ENCODE measurements at regions not wholly inside any gene's neighbourhood (a gene's known extent, or its start where the extent isn't known, plus 50 kb on each side); places are given as distances from the start of the nearest gene placed in this dataset.

DNA sequence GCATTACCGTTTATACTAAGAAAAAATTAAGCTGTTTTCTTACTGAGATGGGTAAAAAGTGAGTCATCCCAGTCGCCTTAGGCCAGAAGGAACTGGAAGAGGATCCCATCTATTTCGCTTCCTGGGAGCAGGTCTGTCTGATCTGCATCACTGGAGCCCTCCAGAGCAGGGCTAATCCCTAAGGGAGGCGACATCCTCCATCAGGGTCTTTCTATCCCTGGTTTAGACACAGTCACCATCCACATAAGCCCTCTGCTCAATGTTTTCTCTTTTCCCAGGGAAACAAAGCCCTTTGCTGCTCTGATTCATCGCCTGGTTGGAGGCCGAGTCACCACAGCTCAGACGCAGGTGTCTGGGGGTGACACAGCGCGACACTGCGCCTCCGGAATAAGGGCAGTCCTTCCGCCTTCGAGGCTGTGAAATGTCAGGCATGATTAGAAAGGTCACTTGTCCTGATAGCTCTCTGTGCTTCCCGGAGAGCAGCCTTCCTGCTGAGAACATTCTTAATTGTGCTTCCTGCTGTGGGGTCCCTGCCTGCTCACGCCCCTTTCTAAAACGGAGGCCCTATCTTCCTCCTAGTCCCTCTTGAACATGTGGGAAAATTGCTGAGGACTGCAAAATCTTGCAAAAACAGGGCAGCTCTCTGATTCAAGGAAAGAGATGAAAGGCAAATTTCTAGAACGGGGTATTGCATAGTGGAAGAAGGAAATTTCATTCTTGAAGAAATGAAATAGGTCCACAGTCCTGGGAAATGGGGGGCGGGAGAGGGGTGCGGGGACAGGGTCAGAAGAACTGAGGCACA lies 56.3 kb downstream of the MARCHF4 start:
- H3K27ac ChIP-seq, result no peak overlapping the region
- peak; percentile 54 for DNase-seq
- no peaks in the 10 kb centered on the region for H3K27me3 ChIP-seq (ENCODE audit: insufficient read depth, low read depth, severe bottlenecking)
- TF ChIP-seq CTCF (IDR thresholded peaks at IDR 0.05; ENCODE audit: low read depth, low read length), result no peak
- no peaks in the 10 kb centered on the region for H3K9me3 ChIP-seq (ENCODE audit: severe bottlenecking)
- peak overlapping the region; percentile 11 for H3K4me3 ChIP-seq (ENCODE audit: low read depth, low read length)
- no peaks in the 10 kb centered on the region for H3K36me3 ChIP-seq

DNA sequence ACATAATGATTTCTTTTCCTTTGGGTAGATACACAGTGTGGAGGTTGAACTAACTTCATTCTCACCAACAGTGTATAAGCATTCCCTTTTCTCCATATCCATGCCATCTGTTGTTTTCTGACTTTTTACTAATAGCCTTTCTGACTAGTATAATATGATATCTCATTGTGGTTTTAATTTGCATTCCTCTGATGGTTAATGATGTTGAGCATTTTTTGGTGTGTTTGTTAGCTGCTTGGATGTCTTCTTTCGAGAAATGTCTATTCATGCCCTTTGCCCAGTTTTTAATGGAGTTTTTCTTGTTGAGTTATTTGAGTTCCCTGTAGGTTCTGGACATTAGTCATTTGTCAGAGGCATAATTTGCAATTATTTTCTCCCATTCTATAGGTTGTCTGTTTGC lies 59.8 kb downstream of the MARCHF4 start:
- no peaks in the 10 kb centered on the region for H3K9me3 ChIP-seq (ENCODE audit: severe bottlenecking)
- TF ChIP-seq CTCF (IDR thresholded peaks at IDR 0.05; ENCODE audit: low read depth, low read length), result no peak
- no peak overlapping the region for H3K27ac ChIP-seq
- H3K4me3 ChIP-seq (ENCODE audit: low read depth, low read length), result no peak overlapping the region
- DNase-seq, result no peak
- H3K27me3 ChIP-seq (ENCODE audit: insufficient read depth, low read depth, severe bottlenecking), result no peaks in the 10 kb centered on the region
- no peaks in the 10 kb centered on the region for H3K36me3 ChIP-seq

DNA sequence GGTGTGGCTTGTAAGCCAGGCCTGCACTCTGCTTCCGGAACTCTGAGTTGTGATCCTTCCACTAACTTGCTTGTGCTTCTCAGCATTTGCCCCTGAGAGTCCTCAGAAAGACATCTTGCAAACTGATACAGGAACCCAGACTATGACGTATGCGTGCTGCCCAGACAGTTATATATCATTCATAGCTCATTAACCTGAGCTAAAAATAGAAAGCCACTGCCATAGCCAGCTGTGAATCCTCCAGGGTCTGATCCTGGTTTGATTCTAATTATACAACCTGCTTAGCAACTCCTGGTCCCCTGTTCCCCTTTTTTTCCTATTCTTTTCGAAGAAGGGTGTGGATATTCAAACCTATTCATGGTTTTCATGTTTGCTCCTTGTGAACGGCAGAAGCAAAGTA lies 63.7 kb downstream of the MARCHF4 start:
- Histone ChIP-seq H3K27me3 (ENCODE audit: insufficient read depth, low read depth, severe bottlenecking) (no peaks in the 10 kb centered on the region), H3K4me3 (ENCODE audit: low read depth, low read length) (no peak overlapping the region), H3K9me3 (ENCODE audit: severe bottlenecking) (no peaks in the 10 kb centered on the region)

GRCh38 chr2:216307496-216307895 lies 64.8 kb downstream of the MARCHF4 start:
- Histone ChIP-seq H3K4me3 (ENCODE audit: low read depth, low read length) (no peak overlapping the region), H3K9me3 (ENCODE audit: severe bottlenecking) (no peaks in the 10 kb centered on the region), H3K27ac (no peak overlapping the region), H3K27me3 (ENCODE audit: insufficient read depth, low read depth, severe bottlenecking) (no peaks in the 10 kb centered on the region), H3K36me3 (no peaks in the 10 kb centered on the region)
- no peak for DNase-seq
- no peak for TF ChIP-seq CTCF (IDR thresholded peaks at IDR 0.05; ENCODE audit: low read depth, low read length)

More for the DNA sequence above, 63.7 kb downstream of the MARCHF4 start:
- no peak for TF ChIP-seq CTCF (IDR thresholded peaks at IDR 0.05; ENCODE audit: low read depth, low read length)
- H3K27ac ChIP-seq, result no peak overlapping the region
- H3K36me3 ChIP-seq, result no peaks in the 10 kb centered on the region
- DNase-seq, result no peak

DNA sequence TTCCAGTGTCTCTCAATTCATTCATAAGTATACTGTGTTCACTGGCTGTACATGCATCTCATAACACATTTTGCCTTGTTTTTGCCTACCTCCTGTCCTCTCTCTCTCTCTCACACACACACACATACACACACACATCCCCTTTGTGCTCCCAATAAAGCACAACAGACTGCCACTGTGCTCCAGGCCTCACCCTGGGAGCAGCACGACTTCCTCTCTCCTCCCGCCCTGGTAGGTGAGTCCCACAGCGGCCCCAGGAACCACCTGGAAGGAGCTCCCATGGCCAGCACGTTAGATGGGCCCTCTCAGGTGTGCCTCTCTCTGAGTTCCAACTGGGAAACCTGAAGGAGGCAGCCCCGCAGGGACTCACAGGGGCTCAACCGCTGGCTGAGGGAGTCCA lies 65.4 kb downstream of the MARCHF4 start:
- H3K27ac ChIP-seq, result no peak overlapping the region
- DNase-seq, result no peak
- H3K9me3 ChIP-seq (ENCODE audit: severe bottlenecking), result no peaks in the 10 kb centered on the region
- H3K4me3 ChIP-seq (ENCODE audit: low read depth, low read length), result no peak overlapping the region
- H3K36me3 ChIP-seq, result no peaks in the 10 kb centered on the region
- no peak for TF ChIP-seq CTCF (IDR thresholded peaks at IDR 0.05; ENCODE audit: low read depth, low read length)
- no peaks in the 10 kb centered on the region for H3K27me3 ChIP-seq (ENCODE audit: insufficient read depth, low read depth, severe bottlenecking)

GRCh38 chr2:216305574-216305973 lies 66.7 kb downstream of the MARCHF4 start:
- TF ChIP-seq CTCF (IDR thresholded peaks at IDR 0.05; ENCODE audit: low read depth, low read length), result no peak
- no peak for DNase-seq
- no peaks in the 10 kb centered on the region for H3K9me3 ChIP-seq (ENCODE audit: severe bottlenecking)
- H3K4me3 ChIP-seq (ENCODE audit: low read depth, low read length), result no peak overlapping the region
- no peak overlapping the region for H3K27ac ChIP-seq
- H3K27me3 ChIP-seq (ENCODE audit: insufficient read depth, low read depth, severe bottlenecking), result no peaks in the 10 kb centered on the region
- H3K36me3 ChIP-seq, result no peaks in the 10 kb centered on the region

Measured in WERI-Rb-1 (cell line).